WTC11 (cell line): ENCODE measurements at regions not wholly inside any gene's neighbourhood (a gene's known extent, or its start where the extent isn't known, plus 50 kb on each side); places are given as distances from the start of the nearest gene placed in this dataset.

ENCODE experiments used
- ATAC-seq: fragments of 200-7000 bp; cut with Tn5 transposase; 2 replicates; pipeline ENCODE4 v1.10.0; 2021; ENCODE audit warnings: mild to moderate bottlenecking, moderate library complexity
- CTCF ChIA-PET: fragments of 300-600 bp; sonication (Branson Sonifier 250); formaldehyde crosslinking; loops from one replicate; lab custom pipeline; 2021; ENCODE audit warnings: antibody characterized with exemption; lab: Charles Lee
- POLR2A ChIA-PET: fragments of 350-600 bp; sonication (Branson Sonifier 250); formaldehyde crosslinking; loops from one replicate; lab custom pipeline; 2021; ENCODE audit warnings: antibody characterized with exemption; lab: Charles Lee
- DNase-seq: peaks from one replicate; pipeline ENCODE4 v3.0.0; 2021; ENCODE audit warnings: low spot score
- H3K27ac Mint-ChIP-seq: 2 replicates; pipeline ENCODE4 v1.8.0; 2021; ENCODE audit warnings: mixed read lengths
- H3K27me3 Mint-ChIP-seq: 2 replicates; pipeline ENCODE4 v1.8.0; 2021; ENCODE audit warnings: low read depth, mild to moderate bottlenecking, moderate library complexity, mixed read lengths
- H3K36me3 Mint-ChIP-seq: 2 replicates; pipeline ENCODE4 v1.8.0; 2021; ENCODE audit warnings: mixed read lengths
- H3K4me1 Mint-ChIP-seq: 2 replicates; pipeline ENCODE4 v1.8.0; 2022; ENCODE audit warnings: mixed read lengths
- H3K4me3 Mint-ChIP-seq: 2 replicates; pipeline ENCODE4 v1.8.0; 2021; ENCODE audit warnings: mild to moderate bottlenecking, moderate library complexity, mixed read lengths
- H3K9me3 Mint-ChIP-seq: 2 replicates; pipeline ENCODE4 v1.8.0; 2021; ENCODE audit warnings: mixed read lengths
- ATF2 ChIP-seq: sonication (generic); formaldehyde crosslinking; IDR thresholded peaks from 2 replicates; pipeline ENCODE4 v1.8.1; 2022; ENCODE audit warnings: low read depth, missing genetic modification reagents, borderline replicate concordance
- CBFB ChIP-seq: sonication (generic); formaldehyde crosslinking; IDR thresholded peaks from 2 replicates; pipeline ENCODE4 v1.8.1; 2022; ENCODE audit warnings: mild to moderate bottlenecking, low read depth, missing genetic modification reagents
- CTCF ChIP-seq: fragments of 200-600 bp; IDR thresholded peaks from 2 replicates; pipeline ENCODE4 v1.8.0; 2022; ENCODE audit warnings: antibody characterized with exemption
- ESRRA ChIP-seq: sonication (generic); formaldehyde crosslinking; IDR thresholded peaks from 2 replicates; pipeline ENCODE4 v1.8.1; 2022; ENCODE audit warnings: mild to moderate bottlenecking, missing genetic modification reagents, borderline replicate concordance
- FOXK1 ChIP-seq: sonication (generic); formaldehyde crosslinking; IDR thresholded peaks from 2 replicates; pipeline ENCODE4 v1.8.0; 2022; ENCODE audit warnings: mild to moderate bottlenecking, moderate library complexity, missing genetic modification reagents
- FOXP1 ChIP-seq: sonication (generic); formaldehyde crosslinking; IDR thresholded peaks from 2 replicates; pipeline ENCODE4 v1.8.0; 2022; ENCODE audit warnings: missing genetic modification reagents, mild to moderate bottlenecking, moderate library complexity, borderline replicate concordance
- GRHL2 ChIP-seq: fragments of 250-450 bp; sonication (Bioruptor Pico); IDR thresholded peaks from 2 replicates; pipeline ENCODE4 v1.8.0; 2022; ENCODE audit warnings: mild to moderate bottlenecking, moderate library complexity; ENCODE audit not compliant: insufficient replicate concordance, severe bottlenecking
- IRF1 ChIP-seq: sonication (generic); formaldehyde crosslinking; IDR thresholded peaks from 2 replicates; pipeline ENCODE4 v1.8.0; 2023; ENCODE audit warnings: missing genetic modification reagents
- MAX ChIP-seq: sonication (generic); formaldehyde crosslinking; IDR thresholded peaks from 2 replicates; pipeline ENCODE4 v1.8.0; 2022; ENCODE audit warnings: mild to moderate bottlenecking, missing genetic modification reagents
- MXD4 ChIP-seq: fragments of 250-450 bp; sonication (Bioruptor Pico); IDR thresholded peaks from 2 replicates; pipeline ENCODE4 v1.8.0; 2021; ENCODE audit warnings: mild to moderate bottlenecking, moderate library complexity, borderline replicate concordance
- NFATC4 ChIP-seq: fragments of 250-450 bp; sonication (Bioruptor Pico); IDR thresholded peaks from 2 replicates; pipeline ENCODE4 v1.9.0; 2021; ENCODE audit warnings: mild to moderate bottlenecking
- NFE2L1 ChIP-seq: sonication (generic); formaldehyde crosslinking; IDR thresholded peaks from 2 replicates; pipeline ENCODE4 v1.8.1; 2023; ENCODE audit warnings: missing genetic modification reagents
- RORB ChIP-seq: fragments of 250-450 bp; sonication (Bioruptor Pico); IDR thresholded peaks from 2 replicates; pipeline ENCODE4 v1.9.0; 2021; ENCODE audit warnings: mild to moderate bottlenecking
- TEAD4 ChIP-seq: sonication (generic); formaldehyde crosslinking; IDR thresholded peaks from 2 replicates; pipeline ENCODE4 v1.8.0; 2022; ENCODE audit warnings: mild to moderate bottlenecking, missing genetic modification reagents
- TP53 ChIP-seq: sonication (generic); formaldehyde crosslinking; IDR thresholded peaks from 2 replicates; pipeline ENCODE4 v1.8.1; 2023; ENCODE audit warnings: mild to moderate bottlenecking, missing genetic modification reagents
- ZBTB21 ChIP-seq: sonication (generic); formaldehyde crosslinking; IDR thresholded peaks from 2 replicates; pipeline ENCODE4 v1.8.1; 2023; ENCODE audit warnings: mild to moderate bottlenecking, missing genetic modification reagents, borderline replicate concordance
- ZNF396 ChIP-seq: fragments of 250-450 bp; sonication (Bioruptor Pico); IDR thresholded peaks from 2 replicates; pipeline ENCODE4 v1.8.0; 2021; ENCODE audit warnings: mild to moderate bottlenecking, moderate library complexity, borderline replicate concordance
- ZNF425 ChIP-seq: fragments of 250-450 bp; sonication (Bioruptor Pico); conservative IDR thresholded peaks from 2 replicates; pipeline ENCODE4 v1.9.0; 2021; ENCODE audit warnings: mild to moderate bottlenecking
- ZNF512 ChIP-seq: sonication (generic); formaldehyde crosslinking; IDR thresholded peaks from 2 replicates; pipeline ENCODE4 v1.8.1; 2022; ENCODE audit warnings: missing genetic modification reagents, borderline replicate concordance
- ZNF671 ChIP-seq: fragments of 250-450 bp; sonication (Bioruptor Pico); IDR thresholded peaks from 2 replicates; pipeline ENCODE4 v1.8.0; 2021; ENCODE audit warnings: mild to moderate bottlenecking

- TF ChIP-seq ATF2 (CRISPR knock-in tag) (no peak), FOXK1 (CRISPR knock-in tag) (no peak), MXD4 (CRISPR knock-in tag) (no peak), RORB (CRISPR knock-in tag) (no peak), CBFB (CRISPR knock-in tag) (no peak), NFE2L1 (CRISPR knock-in tag) (no peak)
- TF ChIP-seq, all 79 proteins: peak for 0
These were observed 614.6 kb upstream of the PLXNA2 start (continued) for GRCh38 chr1:208858738-208859137.

- no peaks in the 10 kb centered on the region for H3K36me3 Mint-ChIP-seq
- no peak for ATAC-seq
- no peak for TF ChIP-seq ZNF512
- no peak for TF ChIP-seq TP53 (CRISPR knock-in tag)
- no peak for TF ChIP-seq IRF1 (CRISPR knock-in tag)
- no peak for TF ChIP-seq ESRRA
- TF ChIP-seq TEAD4 (CRISPR knock-in tag), result no peak
- TF ChIP-seq CTCF, result no peak
- TF ChIP-seq, all 79 proteins: peak for 0
- Mint-ChIP-seq H3K27me3 (no peaks in the 10 kb centered on the region), H3K27ac (no peak overlapping the region), H3K4me3 (no peak overlapping the region), H3K9me3 (peaks cover 21% of the 10 kb centered on the region), H3K4me1 (no peaks in the 10 kb centered on the region)
- POLR2A ChIA-PET, result no interaction called here
- CTCF ChIA-PET, result no interaction called here
- DNase-seq, result no peak
These were observed 620.3 kb upstream of the PLXNA2 start for GRCh38 chr1:208864366-208864965.

- Mint-ChIP-seq H3K36me3 (no peaks in the 10 kb centered on the region), H3K27ac (no peak overlapping the region), H3K4me1 (no peaks in the 10 kb centered on the region), H3K4me3 (no peak overlapping the region), H3K9me3 (peaks cover 14% of the 10 kb centered on the region), H3K27me3 (no peaks in the 10 kb centered on the region)
- ChIA-PET CTCF (no interaction called here), POLR2A (no interaction called here)
- ATAC-seq (no peak), DNase-seq (no peak)
- TF ChIP-seq MAX (CRISPR knock-in tag) (no peak), ZNF396 (no peak), ZNF425 (CRISPR knock-in tag) (no peak), TEAD4 (CRISPR knock-in tag) (no peak), GRHL2 (no peak), FOXP1 (CRISPR knock-in tag) (no peak), NFATC4 (CRISPR knock-in tag) (no peak), ZNF671 (CRISPR knock-in tag) (no peak), ZBTB21 (CRISPR knock-in tag) (no peak)
These were observed 622.3 kb upstream of the PLXNA2 start for GRCh38 chr1:208866386-208866955.
